WTC11 (cell line): ENCODE measurements at regions not wholly inside any gene's neighbourhood (a gene's known extent, or its start where the extent isn't known, plus 50 kb on each side); places are given as distances from the start of the nearest gene placed in this dataset.

ENCODE experiments used
- ATF6 ChIP-seq: sonication (generic); formaldehyde crosslinking; IDR thresholded peaks from 2 replicates; pipeline ENCODE4 v1.8.1; 2023; ENCODE audit warnings: mild to moderate bottlenecking, missing genetic modification reagents
- CBFB ChIP-seq: sonication (generic); formaldehyde crosslinking; IDR thresholded peaks from 2 replicates; pipeline ENCODE4 v1.8.1; 2022; ENCODE audit warnings: mild to moderate bottlenecking, low read depth, missing genetic modification reagents
- CTCF ChIP-seq: fragments of 200-600 bp; IDR thresholded peaks from 2 replicates; pipeline ENCODE4 v1.8.0; 2022; ENCODE audit warnings: antibody characterized with exemption
- TCF7 ChIP-seq: sonication (generic); formaldehyde crosslinking; IDR thresholded peaks from 2 replicates; pipeline ENCODE4 v1.8.0; 2022; ENCODE audit warnings: mild to moderate bottlenecking, low read depth, missing genetic modification reagents, moderate library complexity
- ZNF138 ChIP-seq: sonication (generic); formaldehyde crosslinking; conservative IDR thresholded peaks from 2 replicates; pipeline ENCODE4 v1.8.1; 2022; ENCODE audit warnings: mild to moderate bottlenecking, moderate library complexity, missing genetic modification reagents
- ZNF671 ChIP-seq: fragments of 250-450 bp; sonication (Bioruptor Pico); IDR thresholded peaks from 2 replicates; pipeline ENCODE4 v1.8.0; 2021; ENCODE audit warnings: mild to moderate bottlenecking

GRCh38 chr3:103440539-103441203, 1005.9 kb downstream of the ZPLD1 start:
- no peak; the same call in 1 of the 2 replicates for TF ChIP-seq CTCF
- no peak for TF ChIP-seq TCF7 (CRISPR knock-in tag)
- TF ChIP-seq ZNF671 = no peak
- no peak for TF ChIP-seq CBFB (CRISPR knock-in tag)
- TF ChIP-seq ZNF138 (CRISPR knock-in tag) = no peak
- TF ChIP-seq ATF6 (CRISPR knock-in tag) = no peak
